T follicular helper cell (primary cell): ENCODE measurements at regions not wholly inside any gene's neighbourhood (a gene's known extent, or its start where the extent isn't known, plus 50 kb on each side); places are given as distances from the start of the nearest gene placed in this dataset.
"Not testable (repeated sequence)": the region's sequence is repeated elsewhere in the genome, so short reads cannot be mapped to it uniquely, and the experiment has no call there.

Source experiments
- DNase-seq: peaks from one replicate; pipeline ENCODE4 v3.0.0-alpha.2; 2020; ENCODE audit warnings: low read depth

- no peak for DNase-seq
Observed at GRCh38 chr11:13169709-13170108, 107.9 kb upstream of the BMAL1 start.

- DNase-seq, result no peak
Observed at GRCh38 chr11:13174090-13174489, 103.5 kb upstream of the BMAL1 start.

GRCh38 chr11:13183094-13183825 lies 94.3 kb upstream of the BMAL1 start:
- no peak for DNase-seq

- no peak for DNase-seq
Observed at GRCh38 chr11:13183826-13184196, 93.8 kb upstream of the BMAL1 start.

- no peak for DNase-seq
Observed at GRCh38 chr11:13184295-13184794, 93.2 kb upstream of the BMAL1 start.

- DNase-seq, result no peak
Observed at GRCh38 chr11:13188179-13188578, 89.4 kb upstream of the BMAL1 start.

- DNase-seq, result no peak
Observed at GRCh38 chr11:13189561-13190426, 87.8 kb upstream of the BMAL1 start.

- no peak for DNase-seq
Observed at GRCh38 chr11:13193613-13194012, 84.0 kb upstream of the BMAL1 start.

- not testable (repeated sequence) for DNase-seq
Observed at GRCh38 chr11:13197374-13197773, 80.2 kb upstream of the BMAL1 start.

GRCh38 chr11:13205486-13205885 lies 72.1 kb upstream of the BMAL1 start:
- no peak for DNase-seq

- no peak for DNase-seq
Observed at GRCh38 chr11:13206086-13206640, 71.4 kb upstream of the BMAL1 start.

- DNase-seq, result no peak
Observed at GRCh38 chr11:13207270-13207664, 70.3 kb upstream of the BMAL1 start.

- DNase-seq, result no peak
Observed at GRCh38 chr11:13207665-13208594, 69.7 kb upstream of the BMAL1 start.

- no peak for DNase-seq
Observed at GRCh38 chr11:13208921-13209320, 68.7 kb upstream of the BMAL1 start.

- no peak for DNase-seq
Observed at GRCh38 chr11:13209379-13209778, 68.2 kb upstream of the BMAL1 start.

- peak; percentile 3 for DNase-seq
Observed at GRCh38 chr11:13210424-13210823, 67.2 kb upstream of the BMAL1 start.

GRCh38 chr11:13214276-13214675 lies 63.3 kb upstream of the BMAL1 start:
- no peak for DNase-seq

GRCh38 chr11:13215149-13215548 lies 62.4 kb upstream of the BMAL1 start:
- no peak for DNase-seq

GRCh38 chr11:13216019-13216710 lies 61.4 kb upstream of the BMAL1 start:
- no peak for DNase-seq

- DNase-seq, result no peak
Observed at GRCh38 chr11:13216711-13217075, 60.9 kb upstream of the BMAL1 start.

- DNase-seq, result not testable (repeated sequence)
Observed at GRCh38 chr11:13218685-13219084, 58.9 kb upstream of the BMAL1 start.
